Esophagus muscularis mucosa (tissue), 4 donors: ENCODE measurements at regions not wholly inside any gene's neighbourhood (a gene's known extent, or its start where the extent isn't known, plus 50 kb on each side); places are given as distances from the start of the nearest gene placed in this dataset.

Experiments used
- DNase-seq: peaks from one replicate; pipeline ENCODE4 v3.0.0-alpha.2; 2017; ENCODE audit errors: extremely low spot score
- H3K27ac ChIP-seq, 4 donors: fragments of 200-600 bp; sonication (generic); replicated peaks in 1 of 4; 1 replicate in 3 of 4; 2 replicates in 1 of 4; pipeline ENCODE4 v1.5.1; 2016 to 2019; ENCODE audit warnings: mild to moderate bottlenecking in 1 of 4
- H3K27me3 ChIP-seq, 4 donors: fragments of 200-600 bp; sonication (generic); one replicate each; pipeline versions ENCODE4 v1.5.1 to v1.6.0; 2016 to 2019
- H3K36me3 ChIP-seq, 4 donors: fragments of 200-600 bp; sonication (generic); one replicate each; pipeline ENCODE4 v1.5.1; 2016 to 2019
- H3K4me1 ChIP-seq, 4 donors: fragments of 200-600 bp; sonication (generic); one replicate each; pipeline ENCODE4 v1.5.1; 2016 to 2019
- H3K4me3 ChIP-seq, 4 donors: fragments of 200-600 bp; sonication (generic); 1 replicate in 2 of 4; 2 replicates in 2 of 4; pipeline ENCODE4 v1.5.1; 2016 to 2019; ENCODE audit warnings: mild to moderate bottlenecking in 4 of 4, moderate library complexity in 1 of 4
- H3K9me3 ChIP-seq, 4 donors: fragments of 200-600 bp; sonication (generic); 1 replicate in 3 of 4; 2 replicates in 1 of 4; pipeline ENCODE4 v1.5.1; 2016 to 2019
- CTCF ChIP-seq, 3 experiments: fragments of 200-600 bp in 2 of 3; fragments of 450-650 bp in 1 of 3; sonication (generic) in 2 of 3; IDR thresholded peaks; one replicate each; pipeline ENCODE4 v1.5.1; 2017 to 2019; ENCODE audit warnings: antibody characterized with exemption in 3 of 3, mild to moderate bottlenecking in 2 of 3, moderate library complexity in 1 of 3
- EP300 ChIP-seq: sonication (generic); formaldehyde crosslinking; IDR thresholded peaks from one replicate; pipeline ENCODE4 v1.6.1; 2017; ENCODE audit warnings: antibody characterized with exemption
- POLR2A ChIP-seq: fragments of 450-650 bp; IDR thresholded peaks from one replicate; pipeline ENCODE4 v1.6.1; 2017; ENCODE audit warnings: antibody characterized with exemption, moderate library complexity, mild to moderate bottlenecking, low read depth
- POLR2AphosphoS5 ChIP-seq, 2 donors: sonication (generic); formaldehyde crosslinking; IDR thresholded peaks; one replicate each; pipeline ENCODE4 v1.6.1; 2017; ENCODE audit warnings: antibody characterized with exemption in 2 of 2
- WGBS: methylation state at CpG from one replicate; pipeline ENCODE4 v1.1.5; 2018; 5-methylcytosine and 5-hydroxymethylcytosine counted together
- intact Hi-C: fragments of 100-400 bp; cut with DNase I; formaldehyde crosslinking; loops from one replicate; pipeline ENCODE4 v1.15.1; 2023

GRCh38 chr13:109667807-109668291 is 118.5 kb downstream of the IRS2 start:
- 84% methylated on average over 9 of the region's 9 CpGs for WGBS
- intact Hi-C loops = no loop called here

GRCh38 chr13:109667056-109667455 is 119.3 kb downstream of the IRS2 start:
- Histone ChIP-seq H3K27me3 (peaks cover 0 to 5% (median 0%) of the 10 kb centered on the region in 4 donors), H3K4me1 (peaks cover 0 to 3% (median 0%) of the 10 kb centered on the region in 4 donors), H3K27ac (peak overlapping the region in 1 of 4 donors; percentile 19), H3K4me3 (no peak overlapping the region), H3K9me3 (no peaks in the 10 kb centered on the region), H3K36me3 (no peaks in the 10 kb centered on the region)
- peak; percentile 74 for DNase-seq
- intact Hi-C loops = no loop called here
- 72% methylated on average over 13 of the region's 13 CpGs for WGBS
- TF ChIP-seq EP300 (no peak), POLR2AphosphoS5 (IDR thresholded peaks at IDR 0.05) (no peak), CTCF (IDR thresholded peaks at IDR 0.05) (no peak), POLR2A (no peak)

More at GRCh38 chr13:109667807-109668291, 118.5 kb downstream of the IRS2 start:
- Histone ChIP-seq H3K9me3 (no peaks in the 10 kb centered on the region), H3K36me3 (no peaks in the 10 kb centered on the region), H3K27me3 (peaks cover 0 to 5% (median 0%) of the 10 kb centered on the region in 4 donors), H3K4me3 (no peak overlapping the region), H3K27ac (peak overlapping the region in 1 of 4 donors; percentile 19), H3K4me1 (peaks cover 0 to 3% (median 1%) of the 10 kb centered on the region in 4 donors)
- TF ChIP-seq EP300 (no peak), POLR2AphosphoS5 (IDR thresholded peaks at IDR 0.05) (no peak), CTCF (IDR thresholded peaks at IDR 0.05) (no peak), POLR2A (no peak)
- peak; percentile 39 for DNase-seq

GRCh38 chr13:109666656-109667055 is 119.7 kb downstream of the IRS2 start:
- Histone ChIP-seq H3K4me1 (peaks cover 0 to 3% (median 0%) of the 10 kb centered on the region in 4 donors), H3K9me3 (no peaks in the 10 kb centered on the region), H3K4me3 (no peak overlapping the region), H3K36me3 (no peaks in the 10 kb centered on the region), H3K27ac (no peak overlapping the region), H3K27me3 (peaks cover 0 to 5% (median 0%) of the 10 kb centered on the region in 4 donors)
- WGBS = 77% methylated on average over 5 of the region's 8 CpGs
- intact Hi-C loops = no loop called here
- TF ChIP-seq EP300 (no peak), POLR2A (no peak), CTCF (IDR thresholded peaks at IDR 0.05) (no peak), POLR2AphosphoS5 (IDR thresholded peaks at IDR 0.05) (no peak)
- DNase-seq = peak; percentile 66

GRCh38 chr13:109665781-109666249 is 120.6 kb downstream of the IRS2 start:
- Histone ChIP-seq H3K27ac (no peak overlapping the region), H3K27me3 (peaks cover 0 to 5% (median 0%) of the 10 kb centered on the region in 4 donors), H3K9me3 (no peaks in the 10 kb centered on the region), H3K4me3 (no peak overlapping the region), H3K4me1 (peaks cover 0 to 3% (median 0%) of the 10 kb centered on the region in 4 donors), H3K36me3 (no peaks in the 10 kb centered on the region)
- 92% methylated on average over 15 of the region's 15 CpGs for WGBS
- intact Hi-C loops = no loop called here
- TF ChIP-seq POLR2A (no peak), POLR2AphosphoS5 (IDR thresholded peaks at IDR 0.05) (no peak), CTCF (IDR thresholded peaks at IDR 0.05) (no peak), EP300 (no peak)
- no peak for DNase-seq

GRCh38 chr13:109665240-109665639 is 121.1 kb downstream of the IRS2 start:
- H3K27ac ChIP-seq = no peak overlapping the region
- 85% methylated on average over 8 of the region's 8 CpGs for WGBS
- no peaks in the 10 kb centered on the region for H3K9me3 ChIP-seq
- no peak for DNase-seq
- intact Hi-C loops = no loop called here
- no peak overlapping the region for H3K4me3 ChIP-seq
- H3K27me3 ChIP-seq = peaks cover 0 to 5% (median 0%) of the 10 kb centered on the region in 4 donors
- no peaks in the 10 kb centered on the region for H3K36me3 ChIP-seq
- H3K4me1 ChIP-seq = peaks cover 0 to 3% (median 0%) of the 10 kb centered on the region in 4 donors
- TF ChIP-seq EP300 (no peak), POLR2A (no peak), POLR2AphosphoS5 (IDR thresholded peaks at IDR 0.05) (no peak), CTCF (IDR thresholded peaks at IDR 0.05) (no peak)
